Nephron progenitor cell (in vitro differentiated cells): ENCODE measurements at regions not wholly inside any gene's neighbourhood (a gene's known extent, or its start where the extent isn't known, plus 50 kb on each side); places are given as distances from the start of the nearest gene placed in this dataset.

Experiments used
- DNase-seq: peaks from one replicate; pipeline ENCODE4 v3.0.0; 2021
- H3K27ac Mint-ChIP-seq: 2 replicates; pipeline ENCODE4 v1.8.0; 2021; ENCODE audit warnings: mild to moderate bottlenecking, moderate library complexity, mixed read lengths
- H3K27me3 Mint-ChIP-seq: 2 replicates; pipeline ENCODE4 v1.8.0; 2021; ENCODE audit warnings: mild to moderate bottlenecking, low read depth, mixed read lengths; ENCODE audit not compliant: poor library complexity
- H3K36me3 Mint-ChIP-seq: 2 replicates; pipeline ENCODE4 v1.8.0; 2021; ENCODE audit warnings: low read depth, mixed read lengths
- H3K4me1 Mint-ChIP-seq: 2 replicates; pipeline ENCODE4 v1.8.0; 2021; ENCODE audit warnings: mixed read lengths
- H3K4me3 Mint-ChIP-seq: 2 replicates; pipeline ENCODE4 v1.8.0; 2021; ENCODE audit warnings: mild to moderate bottlenecking, moderate library complexity, mixed read lengths
- H3K9me3 Mint-ChIP-seq: 2 replicates; pipeline ENCODE4 v1.8.0; 2021; ENCODE audit warnings: mild to moderate bottlenecking, moderate library complexity, mixed read lengths
- CTCF ChIP-seq: fragments of 200-600 bp; sonication (generic); IDR thresholded peaks from 2 replicates; pipeline ENCODE4 v1.5.0; 2021; ENCODE audit warnings: antibody characterized with exemption

GRCh38 chr4:99753931-99754330 lies 62.7 kb upstream of the DAPP1 start:
- no peak overlapping the region for H3K4me3 Mint-ChIP-seq
- no peaks in the 10 kb centered on the region for H3K9me3 Mint-ChIP-seq
- no peaks in the 10 kb centered on the region for H3K36me3 Mint-ChIP-seq
- no peak for DNase-seq
- no peaks in the 10 kb centered on the region for H3K27me3 Mint-ChIP-seq
- no peak overlapping the region for H3K27ac Mint-ChIP-seq
- H3K4me1 Mint-ChIP-seq = peaks cover 7% of the 10 kb centered on the region
- no peak for TF ChIP-seq CTCF

GRCh38 chr4:99749445-99750391 lies 66.9 kb upstream of the DAPP1 start:
- no peak overlapping the region for H3K4me3 Mint-ChIP-seq
- H3K27ac Mint-ChIP-seq = no peak overlapping the region
- H3K36me3 Mint-ChIP-seq = no peaks in the 10 kb centered on the region
- no peak for DNase-seq
- H3K4me1 Mint-ChIP-seq = peaks cover 7% of the 10 kb centered on the region
- no peak for TF ChIP-seq CTCF
- H3K27me3 Mint-ChIP-seq = no peaks in the 10 kb centered on the region
- no peaks in the 10 kb centered on the region for H3K9me3 Mint-ChIP-seq

GRCh38 chr4:99746443-99746842 lies 70.2 kb upstream of the DAPP1 start:
- H3K4me1 Mint-ChIP-seq = peaks cover 7% of the 10 kb centered on the region

GRCh38 chr4:99736846-99737245 lies 79.2 kb upstream of the C4orf54 start:
- H3K27me3 Mint-ChIP-seq = no peaks in the 10 kb centered on the region

More at GRCh38 chr4:99746443-99746842, 70.2 kb upstream of the DAPP1 start:
- H3K27me3 Mint-ChIP-seq = no peaks in the 10 kb centered on the region
- no peaks in the 10 kb centered on the region for H3K9me3 Mint-ChIP-seq
- no peak for DNase-seq
- H3K4me3 Mint-ChIP-seq = no peak overlapping the region
- TF ChIP-seq CTCF = no peak
- no peak overlapping the region for H3K27ac Mint-ChIP-seq
- H3K36me3 Mint-ChIP-seq = no peaks in the 10 kb centered on the region

GRCh38 chr4:99735822-99736221 lies 78.2 kb upstream of the C4orf54 start:
- TF ChIP-seq CTCF = no peak
- no peaks in the 10 kb centered on the region for H3K4me1 Mint-ChIP-seq
- no peak for DNase-seq
- H3K27me3 Mint-ChIP-seq = peaks cover 3% of the 10 kb centered on the region
- no peak overlapping the region for H3K27ac Mint-ChIP-seq
- no peak overlapping the region for H3K4me3 Mint-ChIP-seq
- H3K36me3 Mint-ChIP-seq = no peaks in the 10 kb centered on the region
- H3K9me3 Mint-ChIP-seq = peaks cover 24% of the 10 kb centered on the region

More at GRCh38 chr4:99736846-99737245, 79.2 kb upstream of the C4orf54 start:
- H3K4me1 Mint-ChIP-seq = no peaks in the 10 kb centered on the region
- no peaks in the 10 kb centered on the region for H3K36me3 Mint-ChIP-seq
- TF ChIP-seq CTCF = no peak
- no peak overlapping the region for H3K4me3 Mint-ChIP-seq
- H3K27ac Mint-ChIP-seq = no peak overlapping the region
- DNase-seq = no peak
- peaks cover 21% of the 10 kb centered on the region for H3K9me3 Mint-ChIP-seq
